Germinal center (tissue), 1 donor: ENCODE measurements at regions not wholly inside any gene's neighbourhood (a gene's known extent, or its start where the extent isn't known, plus 50 kb on each side); places are given as distances from the start of the nearest gene placed in this dataset.

Experiments
- DNase-seq: peaks from one replicate; pipeline ENCODE4 v3.0.0; 2012; ENCODE audit warnings: mixed read lengths, low spot score

GRCh38 chr4:115780835-115781234 lies 667.4 kb upstream of the NDST4 start:
- no peak for DNase-seq

- no peak for DNase-seq
These were observed 666.8 kb upstream of the NDST4 start for GRCh38 chr4:115780268-115780667.

- DNase-seq, result no peak
These were observed 656.7 kb upstream of the NDST4 start for GRCh38 chr4:115770046-115770543.

GRCh38 chr4:115769396-115769795 lies 656.0 kb upstream of the NDST4 start:
- no peak for DNase-seq

GRCh38 chr4:115763051-115763450 lies 649.6 kb upstream of the NDST4 start:
- DNase-seq, result no peak

- no peak for DNase-seq
These were observed 645.8 kb upstream of the NDST4 start for GRCh38 chr4:115759231-115759630.

- DNase-seq, result no peak
These were observed 636.0 kb upstream of the NDST4 start for GRCh38 chr4:115749404-115749803.

GRCh38 chr4:115740806-115741205 lies 627.4 kb upstream of the NDST4 start:
- DNase-seq, result no peak

- DNase-seq, result no peak
These were observed 616.4 kb upstream of the NDST4 start for GRCh38 chr4:115729739-115730266.

GRCh38 chr4:115723621-115724020 lies 610.2 kb upstream of the NDST4 start:
- DNase-seq, result no peak

GRCh38 chr4:115720611-115721010 lies 607.2 kb upstream of the NDST4 start:
- DNase-seq, result no peak

- DNase-seq, result no peak
These were observed 598.2 kb upstream of the NDST4 start for GRCh38 chr4:115711575-115711974.

GRCh38 chr4:115688961-115689360 lies 575.5 kb upstream of the NDST4 start:
- DNase-seq, result no peak

GRCh38 chr4:115687052-115687755 lies 573.8 kb upstream of the NDST4 start:
- no peak for DNase-seq

- DNase-seq, result no peak
These were observed 565.1 kb upstream of the NDST4 start for GRCh38 chr4:115678425-115678941.

- no peak for DNase-seq
These were observed 562.3 kb upstream of the NDST4 start for GRCh38 chr4:115675719-115676118.

- DNase-seq, result no peak
These were observed 561.1 kb upstream of the NDST4 start for GRCh38 chr4:115674485-115674884.

- no peak for DNase-seq
These were observed 558.2 kb upstream of the NDST4 start for GRCh38 chr4:115671581-115671980.

GRCh38 chr4:115670930-115671329 lies 557.5 kb upstream of the NDST4 start:
- no peak for DNase-seq

GRCh38 chr4:115668396-115668795 lies 555.0 kb upstream of the NDST4 start:
- DNase-seq, result no peak

- no peak for DNase-seq
These were observed 550.9 kb upstream of the NDST4 start for GRCh38 chr4:115664285-115664684.

- DNase-seq, result no peak
These were observed 547.0 kb upstream of the NDST4 start for GRCh38 chr4:115660465-115660864.

GRCh38 chr4:115657991-115658650 lies 544.7 kb upstream of the NDST4 start:
- no peak for DNase-seq
